ENCODE measurements at regions not wholly inside any gene's neighbourhood (a gene's known extent, or its start where the extent isn't known, plus 50 kb on each side); places are given as distances from the start of the nearest gene placed in this dataset.

GRCh38 chr6:82086944-82087343 lies 160.6 kb downstream of the IBTK start:
- TF ChIP-seq CTCF (IDR thresholded peaks at IDR 0.05): no peak
- no peak for TF ChIP-seq EP300 (IDR thresholded peaks at IDR 0.05)
- TF ChIP-seq POLR2AphosphoS5 (IDR thresholded peaks at IDR 0.05): no peak
- TF ChIP-seq POLR2A (IDR thresholded peaks at IDR 0.05): no peak

Measured in upper lobe of left lung (tissue), 4 donors.